ENCODE measurements at regions not wholly inside any gene's neighbourhood (a gene's known extent, or its start where the extent isn't known, plus 50 kb on each side); places are given as distances from the start of the nearest gene placed in this dataset.

DNA sequence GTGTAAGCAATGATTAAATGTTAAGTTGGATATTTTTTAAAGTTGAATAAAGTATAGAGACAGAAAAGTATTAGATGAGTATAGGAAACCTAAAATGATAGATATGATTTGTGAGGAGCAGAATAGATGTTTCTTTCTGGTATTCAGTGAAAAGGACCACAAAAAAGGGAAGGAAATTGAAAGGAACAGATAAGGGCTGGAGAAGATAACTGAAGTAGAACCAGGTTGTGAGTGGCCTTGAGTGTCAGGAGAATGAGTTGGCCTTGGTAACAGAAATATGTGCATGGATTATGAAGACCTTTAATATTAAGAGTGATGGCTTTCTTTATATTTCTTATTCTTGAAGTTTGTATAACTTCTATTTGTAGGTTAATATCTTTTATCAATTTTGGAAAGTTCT lies 543.5 kb downstream of the METTL4 start:
- TF ChIP-seq, protein P1, sequence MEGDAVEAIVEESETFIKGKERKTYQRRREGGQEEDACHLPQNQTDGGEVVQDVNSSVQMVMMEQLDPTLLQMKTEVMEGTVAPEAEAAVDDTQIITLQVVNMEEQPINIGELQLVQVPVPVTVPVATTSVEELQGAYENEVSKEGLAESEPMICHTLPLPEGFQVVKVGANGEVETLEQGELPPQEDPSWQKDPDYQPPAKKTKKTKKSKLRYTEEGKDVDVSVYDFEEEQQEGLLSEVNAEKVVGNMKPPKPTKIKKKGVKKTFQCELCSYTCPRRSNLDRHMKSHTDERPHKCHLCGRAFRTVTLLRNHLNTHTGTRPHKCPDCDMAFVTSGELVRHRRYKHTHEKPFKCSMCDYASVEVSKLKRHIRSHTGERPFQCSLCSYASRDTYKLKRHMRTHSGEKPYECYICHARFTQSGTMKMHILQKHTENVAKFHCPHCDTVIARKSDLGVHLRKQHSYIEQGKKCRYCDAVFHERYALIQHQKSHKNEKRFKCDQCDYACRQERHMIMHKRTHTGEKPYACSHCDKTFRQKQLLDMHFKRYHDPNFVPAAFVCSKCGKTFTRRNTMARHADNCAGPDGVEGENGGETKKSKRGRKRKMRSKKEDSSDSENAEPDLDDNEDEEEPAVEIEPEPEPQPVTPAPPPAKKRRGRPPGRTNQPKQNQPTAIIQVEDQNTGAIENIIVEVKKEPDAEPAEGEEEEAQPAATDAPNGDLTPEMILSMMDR (IDR thresholded peaks at IDR 0.05; ENCODE audit: insufficient read depth, low read depth, low read length) = no peak
- no peak for TF ChIP-seq EZH2 (IDR thresholded peaks at IDR 0.05; ENCODE audit: insufficient read depth, low read length)

All from astrocyte (in vitro differentiated cells and primary cell).